HG03095 (cell line): ENCODE measurements at regions not wholly inside any gene's neighbourhood (a gene's known extent, or its start where the extent isn't known, plus 50 kb on each side); places are given as distances from the start of the nearest gene placed in this dataset.

ENCODE experiments used
- ATAC-seq: cut with Tn5 transposase; IDR thresholded peaks from one replicate; pipeline ENCODE4 v1.9.1; 2021; ENCODE audit warnings: moderate library complexity; ENCODE audit not compliant: unreplicated experiment

- ATAC-seq = no peak
Measured at GRCh38 chr2:16262526-16263178, 322.3 kb downstream of the MYCN start.

- ATAC-seq = no peak
Measured at GRCh38 chr2:16261791-16262190, 321.4 kb downstream of the MYCN start.

- ATAC-seq = no peak
Measured at GRCh38 chr2:16261071-16261470, 320.7 kb downstream of the MYCN start.

- ATAC-seq = no peak
Measured at GRCh38 chr2:16260041-16260830, 319.9 kb downstream of the MYCN start.

- ATAC-seq = no peak
Measured at GRCh38 chr2:16259010-16259409, 318.7 kb downstream of the MYCN start.

- no peak for ATAC-seq
Measured at GRCh38 chr2:16258350-16258749, 318.0 kb downstream of the MYCN start.

- no peak for ATAC-seq
Measured at GRCh38 chr2:16257322-16258028, 317.1 kb downstream of the MYCN start.

- no peak for ATAC-seq
Measured at GRCh38 chr2:16256601-16257321, 316.4 kb downstream of the MYCN start.

- no peak for ATAC-seq
Measured at GRCh38 chr2:16255120-16255519, 314.8 kb downstream of the MYCN start.

- ATAC-seq = no peak
Measured at GRCh38 chr2:16254356-16254965, 314.1 kb downstream of the MYCN start.

GRCh38 chr2:16253291-16253690 is 312.9 kb downstream of the MYCN start:
- no peak for ATAC-seq

- no peak for ATAC-seq
Measured at GRCh38 chr2:16252891-16253290, 312.5 kb downstream of the MYCN start.

GRCh38 chr2:16252251-16252650 is 311.9 kb downstream of the MYCN start:
- ATAC-seq = no peak

- no peak for ATAC-seq
Measured at GRCh38 chr2:16251511-16252225, 311.3 kb downstream of the MYCN start.

GRCh38 chr2:16250886-16251285 is 310.5 kb downstream of the MYCN start:
- no peak for ATAC-seq

- no peak for ATAC-seq
Measured at GRCh38 chr2:16250466-16250865, 310.1 kb downstream of the MYCN start.

- ATAC-seq = no peak
Measured at GRCh38 chr2:16250056-16250425, 309.7 kb downstream of the MYCN start.

GRCh38 chr2:16249246-16250055 is 309.1 kb downstream of the MYCN start:
- no peak for ATAC-seq

- no peak for ATAC-seq
Measured at GRCh38 chr2:16248571-16249105, 308.3 kb downstream of the MYCN start.
